ENCODE measurements at regions not wholly inside any gene's neighbourhood (a gene's known extent, or its start where the extent isn't known, plus 50 kb on each side); places are given as distances from the start of the nearest gene placed in this dataset.

GRCh38 chr13:97112446-97113152, 109.5 kb upstream of the MBNL2 start:
- no peak for DNase-seq

GRCh38 chr13:97113231-97114001, 108.7 kb upstream of the MBNL2 start:
- DNase-seq = no peak

GRCh38 chr13:97114651-97115050, 107.5 kb upstream of the MBNL2 start:
- no peak for DNase-seq

- peak; percentile 67 for DNase-seq
These were observed 105.4 kb upstream of the MBNL2 start for GRCh38 chr13:97116754-97117153.

- DNase-seq = no peak
These were observed 104.7 kb upstream of the MBNL2 start for GRCh38 chr13:97117388-97117910.

- DNase-seq = no peak
These were observed 102.2 kb upstream of the MBNL2 start for GRCh38 chr13:97119943-97120342.

GRCh38 chr13:97120346-97120745, 101.8 kb upstream of the MBNL2 start:
- DNase-seq = no peak

- DNase-seq = no peak
These were observed 101.2 kb upstream of the MBNL2 start for GRCh38 chr13:97120976-97121375.

- no peak for DNase-seq
These were observed 100.2 kb upstream of the MBNL2 start for GRCh38 chr13:97121894-97122293.

- peak; percentile 16 for DNase-seq
These were observed 99.6 kb upstream of the MBNL2 start for GRCh38 chr13:97122381-97122996.

- no peak for DNase-seq
These were observed 97.9 kb upstream of the MBNL2 start for GRCh38 chr13:97124206-97124605.

- peak; percentile 94 for DNase-seq
These were observed 97.0 kb upstream of the MBNL2 start for GRCh38 chr13:97124915-97125809.

- peak; percentile 89 for DNase-seq
These were observed 96.1 kb upstream of the MBNL2 start for GRCh38 chr13:97125810-97126738.

GRCh38 chr13:97127842-97128241, 94.3 kb upstream of the MBNL2 start:
- DNase-seq = no peak

GRCh38 chr13:97130190-97130589, 91.9 kb upstream of the MBNL2 start:
- no peak for DNase-seq

- no peak for DNase-seq
These were observed 90.7 kb upstream of the MBNL2 start for GRCh38 chr13:97131447-97131846.

GRCh38 chr13:97133554-97133953, 88.6 kb upstream of the MBNL2 start:
- no peak for DNase-seq

GRCh38 chr13:97133955-97134354, 88.2 kb upstream of the MBNL2 start:
- DNase-seq = no peak

GRCh38 chr13:97134364-97135095, 87.6 kb upstream of the MBNL2 start:
- no peak for DNase-seq

- no peak for DNase-seq
These were observed 86.2 kb upstream of the MBNL2 start for GRCh38 chr13:97135883-97136282.

GRCh38 chr13:97136418-97136817, 85.7 kb upstream of the MBNL2 start:
- DNase-seq = no peak
